DOHH2 (cell line): ENCODE measurements at regions not wholly inside any gene's neighbourhood (a gene's known extent, or its start where the extent isn't known, plus 50 kb on each side); places are given as distances from the start of the nearest gene placed in this dataset.

Experiments
- EZH2phosphoT487 ChIP-seq: fragments of 200-600 bp; sonication (generic); IDR thresholded peaks from 2 replicates; pipeline ENCODE4 v1.6.1; 2017; ENCODE audit warnings: borderline replicate concordance, mild to moderate bottlenecking, antibody characterized with exemption, low read length, moderate library complexity, mixed read lengths
- TF ChIP-seq, protein P1 (sequence below): fragments of 200-600 bp; sonication (generic); IDR thresholded peaks from one replicate; pipeline ENCODE4 v1.5.1; 2014; ENCODE audit warnings: antibody characterized with exemption, mild to moderate bottlenecking, low read depth, low read length; ENCODE audit not compliant: poor library complexity, severe bottlenecking

DNA sequence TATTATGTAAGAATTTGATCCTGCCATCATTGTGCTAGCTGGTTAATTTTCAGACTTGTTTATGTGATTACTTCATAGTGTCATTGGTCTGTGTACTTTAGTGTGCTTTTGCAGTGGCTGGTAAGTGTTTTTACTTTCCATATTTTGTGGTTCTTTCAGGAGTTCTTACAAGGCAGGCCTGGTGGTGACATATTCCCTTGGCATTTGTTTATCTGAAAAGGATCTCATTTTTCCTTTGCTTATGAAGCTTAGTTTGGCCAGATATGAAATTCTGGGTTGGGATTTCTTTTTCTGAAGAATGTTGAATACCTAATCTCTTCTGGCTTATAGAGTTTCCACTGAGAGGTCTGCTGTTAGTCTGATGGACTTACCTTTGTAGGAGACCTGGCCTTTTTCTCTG lies 72.8 kb upstream of the MC4R start:
- TF ChIP-seq, protein P1, sequence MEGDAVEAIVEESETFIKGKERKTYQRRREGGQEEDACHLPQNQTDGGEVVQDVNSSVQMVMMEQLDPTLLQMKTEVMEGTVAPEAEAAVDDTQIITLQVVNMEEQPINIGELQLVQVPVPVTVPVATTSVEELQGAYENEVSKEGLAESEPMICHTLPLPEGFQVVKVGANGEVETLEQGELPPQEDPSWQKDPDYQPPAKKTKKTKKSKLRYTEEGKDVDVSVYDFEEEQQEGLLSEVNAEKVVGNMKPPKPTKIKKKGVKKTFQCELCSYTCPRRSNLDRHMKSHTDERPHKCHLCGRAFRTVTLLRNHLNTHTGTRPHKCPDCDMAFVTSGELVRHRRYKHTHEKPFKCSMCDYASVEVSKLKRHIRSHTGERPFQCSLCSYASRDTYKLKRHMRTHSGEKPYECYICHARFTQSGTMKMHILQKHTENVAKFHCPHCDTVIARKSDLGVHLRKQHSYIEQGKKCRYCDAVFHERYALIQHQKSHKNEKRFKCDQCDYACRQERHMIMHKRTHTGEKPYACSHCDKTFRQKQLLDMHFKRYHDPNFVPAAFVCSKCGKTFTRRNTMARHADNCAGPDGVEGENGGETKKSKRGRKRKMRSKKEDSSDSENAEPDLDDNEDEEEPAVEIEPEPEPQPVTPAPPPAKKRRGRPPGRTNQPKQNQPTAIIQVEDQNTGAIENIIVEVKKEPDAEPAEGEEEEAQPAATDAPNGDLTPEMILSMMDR = no peak
- TF ChIP-seq EZH2phosphoT487 = no peak
